ENCODE measurements at regions not wholly inside any gene's neighbourhood (a gene's known extent, or its start where the extent isn't known, plus 50 kb on each side); places are given as distances from the start of the nearest gene placed in this dataset.

DNA sequence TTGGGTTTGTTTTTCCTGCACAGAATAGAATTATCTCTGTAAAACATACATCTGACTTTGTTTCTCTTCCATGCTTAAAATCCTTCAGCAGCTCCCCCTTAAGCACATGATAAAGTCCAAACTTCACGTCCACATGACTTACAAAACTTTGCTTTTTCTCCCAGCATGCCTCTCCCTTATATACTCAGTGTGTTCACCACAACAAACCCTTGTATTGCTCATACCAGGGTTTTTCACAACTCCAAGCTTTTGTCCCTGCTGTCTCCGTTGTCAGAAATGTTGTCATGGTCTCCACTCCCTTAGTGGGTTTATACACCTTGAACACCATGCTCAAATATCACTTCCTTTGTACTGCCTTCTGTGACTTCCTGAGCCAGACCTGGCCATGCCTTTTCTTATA is 91.1 kb upstream of the MITF start:
- TF ChIP-seq POLR2AphosphoS5 (IDR thresholded peaks at IDR 0.05; ENCODE audit: borderline replicate concordance, low read depth, low read length) = no peak
- no peak for TF ChIP-seq EZH2 (IDR thresholded peaks at IDR 0.05)
- no peak for TF ChIP-seq FOXP2 (optimal IDR thresholded peaks at IDR 0.05; ENCODE audit: control extremely low read depth, extremely low read length, insufficient read depth)

All from SK-N-MC (cell line).